GM21576 (cell line): ENCODE measurements at regions not wholly inside any gene's neighbourhood (a gene's known extent, or its start where the extent isn't known, plus 50 kb on each side); places are given as distances from the start of the nearest gene placed in this dataset.

Source experiments
- ATAC-seq: cut with Tn5 transposase; IDR thresholded peaks from one replicate; pipeline ENCODE4 v1.9.1; 2021; ENCODE audit warnings: mild to moderate bottlenecking, moderate library complexity; ENCODE audit not compliant: unreplicated experiment

DNA sequence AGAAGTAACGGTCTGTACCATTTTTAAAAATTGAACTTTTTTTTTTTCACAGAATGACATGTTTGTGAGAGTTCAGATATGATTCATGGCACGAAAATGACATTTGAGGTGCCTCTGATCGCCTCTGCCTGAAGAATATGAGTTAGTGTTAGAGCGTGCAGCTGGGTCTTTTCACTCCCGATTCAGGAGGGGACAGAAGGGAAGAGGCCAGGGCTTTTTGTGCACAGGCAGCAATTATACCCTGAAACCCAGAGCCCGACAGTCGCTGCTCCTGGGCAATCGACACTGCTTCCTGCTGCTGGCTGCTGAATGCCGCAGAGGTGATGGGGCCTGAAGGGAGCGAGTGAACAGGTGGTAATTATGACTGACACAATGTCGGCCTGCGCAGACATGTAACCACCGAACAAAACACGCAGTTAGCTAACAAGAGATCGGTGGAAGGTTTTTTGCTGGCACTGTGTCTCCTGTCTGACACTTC, 652.0 kb upstream of the NOX3 start:
- no peak for ATAC-seq

DNA sequence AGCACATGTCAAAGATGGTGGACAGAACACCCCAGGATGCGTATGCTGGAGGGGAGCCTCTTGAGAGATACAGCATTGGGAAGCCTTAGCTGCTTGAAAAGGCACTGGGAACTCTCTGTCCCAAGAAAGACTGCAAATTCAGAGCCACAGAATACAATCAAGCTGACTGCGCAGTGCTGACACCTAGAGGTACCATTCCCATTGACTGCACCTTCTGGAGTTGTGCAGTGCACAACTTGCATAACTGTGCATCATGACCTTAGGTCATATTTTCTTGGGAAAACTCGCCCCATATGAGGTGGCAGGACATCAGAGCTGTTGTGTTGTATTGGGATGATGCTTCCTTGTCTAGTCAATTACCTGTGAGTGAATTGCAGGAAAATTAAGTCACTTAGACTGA, 646.5 kb upstream of the NOX3 start:
- no peak for ATAC-seq

DNA sequence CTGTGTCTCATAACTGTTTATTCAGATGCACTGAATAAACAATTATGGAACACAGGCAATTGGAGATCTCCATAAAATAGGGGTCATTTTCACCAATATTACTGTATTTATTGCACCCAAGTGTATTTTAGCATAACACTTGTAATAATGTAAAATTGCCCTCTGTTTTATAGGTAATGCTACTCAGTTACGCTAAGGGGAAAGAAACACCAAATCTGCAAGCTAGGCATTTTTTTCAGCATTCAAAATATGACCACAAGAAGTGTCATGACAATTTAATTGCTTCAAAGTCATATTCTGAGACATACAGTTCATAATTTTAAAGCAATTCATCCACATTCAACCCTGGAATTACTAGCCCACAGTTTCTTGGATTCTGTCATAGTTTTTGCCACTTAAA, 643.2 kb upstream of the NOX3 start:
- no peak for ATAC-seq

DNA sequence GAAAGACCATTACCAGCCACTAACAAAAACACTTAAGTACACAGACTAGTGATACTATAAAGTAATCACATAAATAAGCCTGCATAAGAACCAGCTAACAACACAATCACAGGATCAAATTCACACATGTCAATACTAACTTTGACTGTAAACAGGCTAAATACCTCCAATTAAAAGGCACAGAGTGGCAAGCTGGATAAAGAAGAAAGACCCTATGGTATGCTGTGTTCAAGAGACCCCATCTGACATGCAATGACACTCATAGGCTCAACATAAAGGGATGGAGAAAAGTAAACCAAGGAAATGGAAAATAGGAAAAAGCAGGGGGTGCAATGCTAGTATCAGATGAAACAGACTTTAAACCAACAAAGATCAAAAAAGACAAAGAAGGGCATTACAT, 631.8 kb upstream of the NOX3 start:
- ATAC-seq: no peak

DNA sequence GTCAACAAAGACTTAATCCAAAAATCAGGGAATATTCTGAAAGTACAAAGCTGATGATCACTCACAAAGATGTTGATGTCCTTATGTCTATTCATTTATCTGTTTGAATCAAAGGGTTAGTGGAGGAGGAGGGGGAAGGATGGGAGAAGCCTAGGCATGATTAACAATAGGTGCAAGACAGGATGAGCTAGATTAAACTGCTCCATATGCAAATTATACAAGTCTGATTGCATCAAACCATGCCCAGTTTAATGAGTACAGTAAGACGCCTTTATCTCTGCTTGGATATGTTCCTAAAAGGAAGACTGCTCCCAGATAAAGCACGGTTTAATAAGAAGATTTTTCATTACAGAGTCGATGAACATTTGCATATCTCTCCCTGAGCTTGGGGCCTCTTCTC, 626.4 kb upstream of the NOX3 start:
- ATAC-seq: no peak

DNA sequence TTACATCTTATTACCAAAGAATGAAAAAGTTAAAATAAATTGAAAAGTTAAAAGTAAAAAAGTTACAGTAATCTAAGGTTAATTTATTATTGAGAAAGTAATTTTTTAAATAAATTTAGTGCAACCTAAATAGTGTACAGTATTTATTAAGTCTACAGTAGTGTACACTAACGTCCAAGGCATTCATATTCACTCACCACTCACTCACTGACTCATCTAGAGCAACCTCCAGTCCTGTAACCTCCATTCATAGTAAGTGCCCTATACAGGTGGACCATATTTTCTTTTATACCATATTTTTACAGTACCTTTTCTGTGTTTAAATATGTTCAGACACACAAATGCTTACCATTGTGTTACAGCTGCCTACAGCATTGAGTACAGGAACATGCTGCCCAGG, 624.7 kb upstream of the NOX3 start:
- ATAC-seq: no peak

DNA sequence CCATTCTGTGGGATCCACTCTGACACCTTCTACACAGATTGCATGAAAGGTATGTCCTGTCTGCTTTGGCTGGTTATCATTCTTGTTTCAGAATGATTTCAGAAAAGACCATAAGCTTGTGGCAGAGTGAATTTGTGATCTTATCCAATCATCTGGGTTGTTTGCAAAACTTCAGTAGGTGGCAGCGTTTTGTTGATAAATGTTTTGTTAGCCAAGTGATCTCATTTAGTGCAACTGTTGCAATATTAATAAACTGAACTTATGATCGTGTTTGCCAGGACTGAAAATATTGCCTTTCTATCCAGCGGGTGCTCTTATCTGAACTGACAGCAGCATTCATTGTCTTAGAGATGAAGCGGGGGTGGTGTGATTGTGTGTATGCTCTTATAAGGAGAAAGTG, 613.2 kb upstream of the NOX3 start:
- ATAC-seq: no peak

DNA sequence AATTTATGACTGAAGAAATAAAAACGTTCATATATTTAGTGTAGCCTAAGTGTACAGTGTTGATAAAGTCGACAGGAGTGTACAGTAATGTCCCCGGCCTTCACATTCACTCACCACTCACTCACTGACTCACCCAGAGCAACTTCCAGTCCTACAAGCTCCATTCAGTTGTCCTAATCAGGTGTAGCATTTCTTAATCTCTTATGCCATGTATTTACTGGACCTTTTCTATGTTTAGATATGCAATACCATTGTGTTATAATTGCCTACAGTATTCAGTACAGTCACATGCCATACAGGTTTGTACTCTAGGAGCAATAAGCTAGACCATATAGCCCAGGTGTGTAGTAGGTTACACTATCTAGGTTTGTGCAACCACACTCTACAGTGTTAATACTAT, 610.2 kb upstream of the NOX3 start:
- no peak for ATAC-seq

DNA sequence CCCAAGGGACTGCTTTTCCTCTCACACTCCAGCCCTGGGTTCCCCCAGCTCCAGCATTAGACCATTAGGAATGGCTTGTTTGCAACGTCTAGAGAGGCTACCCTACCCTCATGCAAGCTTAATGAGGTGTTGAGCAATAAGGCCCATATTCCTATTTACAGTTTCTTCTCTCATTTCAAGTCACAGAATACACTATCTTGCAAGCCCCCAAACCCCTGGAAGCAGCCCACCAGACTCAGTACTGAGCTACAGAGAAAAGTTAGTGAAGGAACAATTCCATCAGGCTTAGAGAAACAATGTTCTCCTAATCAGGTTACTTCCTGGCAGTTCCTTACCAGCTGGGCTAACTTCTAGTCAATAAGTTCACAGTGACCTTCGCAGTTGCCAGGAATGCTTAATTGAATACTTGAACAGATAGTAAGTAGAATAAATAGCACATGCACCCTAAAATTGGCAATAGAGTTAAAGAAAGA, 606.5 kb upstream of the NOX3 start:
- no peak for ATAC-seq

DNA sequence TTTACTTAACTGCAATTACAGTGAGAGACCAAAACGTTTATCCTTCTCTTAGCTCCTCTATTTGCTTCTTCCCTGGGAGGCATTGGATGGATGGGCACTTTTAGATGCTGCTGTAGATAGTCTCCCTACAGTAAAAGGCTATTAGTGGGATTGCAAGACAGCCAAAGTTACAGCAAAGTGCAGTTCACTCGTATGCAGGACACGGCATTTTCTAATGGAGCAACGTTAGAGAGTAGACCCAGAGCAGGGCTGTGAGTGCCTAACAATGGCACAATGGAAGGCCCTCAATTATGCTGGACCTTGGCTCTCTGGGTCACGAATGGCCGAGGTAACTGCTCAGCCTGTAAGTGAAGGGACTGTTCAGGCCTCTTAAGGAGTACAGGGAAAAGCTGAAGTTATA, 605.8 kb upstream of the NOX3 start:
- ATAC-seq: no peak

DNA sequence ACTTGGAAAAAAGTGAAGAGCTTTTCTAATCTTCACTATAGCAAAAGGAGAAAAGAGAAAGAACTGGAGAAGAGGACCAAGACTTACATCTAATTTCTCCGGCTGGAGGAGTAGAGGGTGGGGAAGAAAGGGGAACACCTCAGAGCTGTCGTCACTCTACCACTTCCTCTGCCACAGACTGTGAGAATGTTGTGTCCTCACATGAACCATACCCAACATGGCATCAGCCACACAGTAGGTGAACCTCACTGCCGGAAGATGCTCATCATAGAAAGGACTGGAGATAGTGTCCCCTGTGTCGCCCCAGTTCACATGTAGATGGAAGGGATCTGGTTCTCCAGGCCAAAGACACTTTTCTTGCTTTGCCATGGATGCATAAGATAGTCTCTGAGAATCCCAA, 604.4 kb upstream of the NOX3 start:
- ATAC-seq: no peak

DNA sequence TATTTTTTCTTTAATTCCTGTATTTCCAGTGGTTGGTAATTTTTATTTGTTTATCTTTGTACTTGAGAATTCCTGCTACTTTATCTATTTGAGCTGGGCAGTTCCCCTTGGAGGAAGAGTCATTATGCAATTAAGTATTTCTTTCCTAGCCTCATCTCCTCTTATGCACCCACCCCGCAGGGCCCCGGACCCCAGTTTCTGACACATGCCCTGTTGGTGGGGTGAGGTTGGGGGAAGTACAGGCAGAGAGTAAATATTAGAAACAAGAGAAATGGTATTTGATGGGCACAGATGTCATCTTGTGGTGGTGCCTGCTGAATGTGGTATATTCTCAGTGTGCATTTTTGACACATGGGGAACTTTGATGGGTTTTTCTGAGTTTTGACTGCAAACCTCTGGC, 602.7 kb upstream of the NOX3 start:
- no peak for ATAC-seq

DNA sequence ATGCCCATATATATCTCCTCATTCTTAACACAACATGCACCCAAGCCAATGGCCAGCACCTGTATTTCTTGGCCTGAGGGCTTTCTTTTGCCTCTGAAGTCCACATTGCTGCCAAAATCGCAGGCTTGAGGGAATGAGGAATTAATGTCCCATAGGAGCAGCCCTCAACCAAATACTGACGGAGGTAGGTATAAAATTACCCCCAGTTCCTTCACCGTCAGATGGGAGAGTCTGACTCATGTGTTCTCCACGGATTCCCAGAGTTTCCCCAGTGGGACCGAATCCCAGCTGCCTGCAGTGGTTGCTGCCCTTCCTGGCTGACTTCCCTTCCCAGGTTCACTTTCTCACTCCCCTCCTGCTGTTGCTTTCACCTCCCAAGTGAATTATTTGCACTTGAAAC, 602.2 kb upstream of the NOX3 start:
- ATAC-seq: no peak

DNA sequence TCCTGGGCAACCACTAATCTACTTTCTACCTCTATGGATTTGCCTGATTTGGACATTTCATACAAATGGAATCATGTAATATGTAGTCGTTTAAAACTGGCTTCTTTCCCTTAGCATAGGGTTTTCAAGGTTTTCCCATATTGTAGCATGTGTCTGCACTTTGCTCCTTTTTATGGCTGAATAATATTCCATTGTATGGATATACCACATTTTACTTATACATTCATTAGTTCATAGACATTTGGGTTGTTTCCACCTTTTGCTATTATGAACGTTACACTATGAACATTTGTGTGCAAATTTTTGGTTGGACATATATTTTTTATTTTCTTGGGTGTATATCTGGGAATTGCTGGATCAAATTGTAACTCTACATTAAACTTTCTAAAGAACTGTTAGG, 600.4 kb upstream of the NOX3 start:
- ATAC-seq: no peak

DNA sequence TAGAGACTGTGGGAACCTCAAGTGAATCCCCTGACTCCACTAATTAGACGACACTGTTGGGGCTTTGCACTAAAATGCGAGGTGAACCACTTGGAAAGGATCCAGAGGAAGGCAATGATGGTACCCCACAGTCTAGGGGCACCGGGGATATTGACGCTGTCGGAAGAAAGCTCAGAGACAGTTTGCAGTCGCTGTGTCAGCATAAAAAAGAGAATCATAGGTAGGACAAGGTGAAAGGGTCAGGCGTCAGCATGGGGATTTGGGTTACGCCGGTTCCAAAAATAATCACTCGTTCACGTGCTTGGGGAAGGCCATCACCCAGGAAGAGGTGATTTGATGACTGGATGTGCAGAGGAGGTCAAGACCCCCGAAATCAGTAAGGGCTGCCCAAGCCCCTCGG, 598.0 kb upstream of the NOX3 start:
- no peak for ATAC-seq

DNA sequence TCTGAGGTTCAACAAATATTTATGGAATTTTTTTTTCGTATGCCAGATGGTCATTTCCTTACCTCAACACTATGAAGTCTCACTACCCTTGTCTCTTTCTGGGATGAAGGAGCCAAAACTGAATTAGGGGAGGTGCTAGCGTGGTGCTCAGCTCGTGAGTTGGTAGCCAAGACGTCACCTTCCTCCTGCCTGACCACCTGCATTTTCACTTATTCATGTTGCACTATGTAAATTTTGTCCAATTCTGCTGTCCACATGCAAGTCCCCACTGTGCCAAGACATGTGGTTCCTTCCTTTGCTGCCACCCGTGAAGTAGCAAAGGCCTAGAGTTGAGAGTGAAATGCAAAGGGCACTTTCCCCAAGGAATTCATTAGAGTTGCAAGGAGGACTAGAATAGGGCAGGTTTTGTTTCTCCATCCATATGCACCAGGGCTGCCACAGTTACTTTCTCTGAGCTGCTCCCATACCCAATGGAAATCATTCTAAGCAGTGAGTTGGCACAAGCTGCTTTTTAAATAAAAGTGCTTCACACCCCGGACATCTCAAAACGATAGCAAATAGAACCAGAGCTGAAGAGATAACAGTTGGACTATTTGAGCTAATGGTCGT, 591.3 kb upstream of the NOX3 start:
- ATAC-seq: no peak

DNA sequence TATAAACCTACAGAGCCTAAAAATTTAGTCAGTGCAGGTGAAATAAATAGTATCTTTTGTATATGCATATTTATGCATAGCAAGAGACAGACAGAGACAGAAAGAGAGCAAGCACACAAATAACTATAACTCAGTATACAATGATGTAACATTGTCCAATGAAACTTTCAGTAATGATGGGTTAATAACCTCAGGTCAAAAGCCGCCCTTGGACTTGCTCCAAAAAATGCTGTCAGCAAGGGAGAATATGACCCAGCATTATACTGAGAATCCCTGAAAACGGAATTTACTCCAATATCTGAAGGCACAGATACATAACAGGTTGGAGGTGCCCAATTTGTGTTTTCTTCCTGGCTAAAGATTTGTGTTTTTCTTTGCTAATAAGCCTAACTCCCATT, 590.6 kb upstream of the NOX3 start:
- ATAC-seq: no peak

DNA sequence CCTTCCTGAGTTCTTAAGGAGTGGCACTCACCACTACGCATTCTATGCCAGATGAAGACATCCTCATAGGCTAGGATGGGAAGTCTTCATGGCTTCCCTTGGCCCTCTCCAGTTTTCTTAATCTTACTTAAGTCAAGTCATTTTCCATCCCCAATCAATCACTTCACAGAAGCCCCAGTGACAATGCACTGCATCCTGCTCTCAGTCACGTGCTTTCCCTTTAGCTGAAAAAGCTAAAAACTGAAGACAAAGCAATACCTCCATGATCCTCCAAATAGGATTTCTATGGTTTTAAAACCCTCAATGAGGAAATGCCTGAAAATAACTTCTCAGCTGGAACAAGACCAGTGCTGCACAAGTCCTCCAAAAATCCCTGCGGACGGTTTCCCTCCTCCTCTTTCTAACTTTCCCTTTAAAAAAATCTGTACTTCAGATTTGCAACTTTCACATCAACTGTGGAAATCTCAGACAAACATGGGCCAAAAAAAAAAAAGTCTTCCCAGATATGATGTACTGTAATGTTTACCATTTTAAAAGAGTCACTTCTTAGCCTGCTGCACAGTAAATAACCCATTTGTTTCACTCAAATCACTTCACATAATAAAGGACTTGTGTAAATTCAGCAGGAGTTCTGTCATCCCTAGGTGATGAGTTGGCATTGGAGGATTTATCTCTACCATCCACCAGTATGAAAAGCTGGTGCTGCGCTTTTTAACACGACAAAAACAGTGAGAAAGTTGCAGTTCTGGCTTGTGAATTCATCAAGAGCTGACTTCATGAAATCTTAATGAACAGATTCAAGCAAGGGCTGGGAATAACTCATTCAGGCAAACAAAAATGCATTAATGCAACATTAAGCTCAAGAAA, 590.0 kb upstream of the NOX3 start:
- ATAC-seq: no peak

DNA sequence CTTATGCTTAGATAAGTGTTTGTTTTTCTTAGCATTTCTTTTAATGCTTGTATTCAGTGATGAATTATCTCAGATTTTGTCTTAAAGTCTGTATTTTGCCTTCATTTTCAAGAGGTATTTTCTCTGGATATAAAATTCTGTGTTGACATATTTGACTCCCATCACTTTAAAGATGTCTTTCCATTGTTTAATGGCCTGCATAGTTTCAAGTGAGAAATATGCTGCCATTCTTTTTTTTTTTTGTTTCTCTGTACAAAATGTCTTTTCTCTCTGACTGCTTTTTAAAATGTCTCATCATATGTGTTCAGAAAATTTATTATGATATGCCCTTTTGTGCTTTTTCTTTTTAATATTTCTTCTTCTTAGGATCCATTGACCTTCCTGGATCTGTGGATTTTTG, 578.0 kb upstream of the NOX3 start:
- no peak for ATAC-seq

DNA sequence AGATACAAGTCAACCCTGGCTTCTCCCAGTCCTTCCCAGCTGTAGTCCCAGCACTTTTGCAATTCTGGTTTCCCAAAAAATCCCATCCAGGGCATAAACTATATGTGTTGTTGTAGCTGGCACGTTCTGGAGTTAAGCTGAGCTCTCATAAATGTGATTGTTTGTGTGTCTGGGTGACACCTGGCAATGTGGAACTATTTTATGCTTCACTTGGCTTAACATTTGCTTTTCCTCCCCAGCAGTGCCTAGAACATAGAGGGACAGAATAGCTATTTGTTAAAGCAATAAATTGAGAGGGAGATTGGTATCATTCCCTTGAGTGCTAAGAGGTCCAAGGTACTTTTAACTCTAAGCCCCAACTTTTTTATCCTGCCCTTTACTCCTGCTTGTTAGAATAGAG, 575.9 kb upstream of the NOX3 start:
- ATAC-seq: no peak

DNA sequence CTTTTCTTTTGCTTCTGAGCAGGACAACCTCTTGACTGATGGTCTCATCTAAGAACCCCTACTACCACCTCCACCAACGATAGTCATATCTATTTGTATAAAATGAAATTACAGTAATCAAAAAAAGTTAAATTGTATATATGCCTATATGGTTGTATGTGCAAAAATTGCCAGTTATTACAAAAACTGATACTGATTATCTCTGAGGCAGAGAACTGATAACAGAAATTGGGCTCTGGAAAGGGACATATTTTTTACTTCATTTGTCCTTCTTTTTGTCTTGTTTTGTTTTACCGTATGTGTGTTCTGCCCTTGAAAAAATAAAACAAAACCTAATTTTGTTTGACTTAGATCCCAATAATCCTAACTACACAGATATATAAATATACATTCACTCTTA, 574.4 kb upstream of the NOX3 start:
- no peak for ATAC-seq

DNA sequence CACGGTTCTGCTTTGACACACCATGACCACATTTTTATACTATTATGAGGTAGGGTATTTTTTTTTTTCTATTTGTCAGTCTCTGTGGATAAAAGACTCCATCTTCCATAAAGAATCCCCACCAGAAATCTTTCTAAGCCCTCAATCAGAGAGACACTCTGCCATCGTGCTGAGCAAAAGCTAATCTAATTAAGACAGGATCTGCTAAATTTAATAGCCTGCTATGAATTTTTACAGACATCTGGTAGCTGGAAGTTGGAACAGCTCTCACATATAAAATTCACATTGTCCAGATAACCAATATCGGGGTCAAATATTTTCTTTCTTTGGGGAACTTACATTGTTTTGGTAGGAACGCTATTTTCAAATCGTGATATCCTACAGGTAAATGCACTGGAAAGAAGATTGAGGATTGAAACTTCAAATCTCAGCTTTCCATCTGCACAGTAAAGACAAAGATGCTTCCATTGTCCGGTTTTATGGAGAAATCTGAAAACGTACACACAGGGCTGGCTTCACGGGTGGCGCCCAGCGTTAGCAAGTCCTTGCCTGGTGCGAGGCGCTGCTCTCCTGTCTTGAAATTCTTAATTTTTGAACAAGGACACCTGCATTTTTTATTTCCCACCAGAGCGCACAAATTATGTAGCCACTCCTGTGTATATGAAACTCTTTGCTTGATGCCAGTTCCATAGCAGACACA, 573.8 kb upstream of the NOX3 start:
- ATAC-seq: no peak
